ENCODE measurements at regions not wholly inside any gene's neighbourhood (a gene's known extent, or its start where the extent isn't known, plus 50 kb on each side); places are given as distances from the start of the nearest gene placed in this dataset.

GRCh38 chr1:189550498-189550897 lies 927.2 kb downstream of the BRINP3 start:
- TF ChIP-seq CTCF (IDR thresholded peaks at IDR 0.05) = no peak
- no peak for TF ChIP-seq POLR2A (IDR thresholded peaks at IDR 0.05)

Data from right lobe of liver (tissue), 4 donors.